Endodermal cell (in vitro differentiated cells): ENCODE measurements at regions not wholly inside any gene's neighbourhood (a gene's known extent, or its start where the extent isn't known, plus 50 kb on each side); places are given as distances from the start of the nearest gene placed in this dataset.
A peak's percentile ranks its signal among the peaks of the same experiment; 100 is the strongest.

Source experiments
- DNase-seq: peaks from one replicate; pipeline ENCODE4 v3.0.0-alpha.2; 2017
- H3K27ac ChIP-seq: 2 replicates; pipeline ENCODE4 v1.5.1; 2013; ENCODE audit warnings: mild to moderate bottlenecking, low read depth, low read length, moderate library complexity
- H3K27me3 ChIP-seq: 2 replicates; pipeline ENCODE4 v1.6.1; 2013; ENCODE audit warnings: mild to moderate bottlenecking, low read length, moderate library complexity; ENCODE audit not compliant: insufficient read depth, control insufficient read depth, poor library complexity, severe bottlenecking
- H3K36me3 ChIP-seq: 2 replicates; pipeline ENCODE4 v1.7.0; 2013; ENCODE audit warnings: mild to moderate bottlenecking, low read length, moderate library complexity; ENCODE audit not compliant: control insufficient read depth, insufficient read depth
- H3K4me1 ChIP-seq: one replicate; pipeline ENCODE4 v1.7.0; 2013; ENCODE audit warnings: low read length; ENCODE audit not compliant: control insufficient read depth, insufficient read depth
- H3K4me3 ChIP-seq: 2 replicates; pipeline ENCODE4 v1.5.1; 2013; ENCODE audit warnings: mild to moderate bottlenecking, low read length, moderate library complexity
- H3K9ac ChIP-seq: 2 replicates; pipeline ENCODE4 v1.6.1; 2013; ENCODE audit warnings: mild to moderate bottlenecking, low read length, moderate library complexity; ENCODE audit not compliant: poor library complexity, severe bottlenecking; ENCODE audit errors: extremely low read depth
- H3K9me3 ChIP-seq: 2 replicates; pipeline ENCODE4 v1.6.1; 2013; ENCODE audit warnings: mild to moderate bottlenecking, low read length, moderate library complexity; ENCODE audit not compliant: control insufficient read depth
- H3K27ac Mint-ChIP-seq: 2 replicates; pipeline ENCODE4 v1.8.0; 2020; ENCODE audit warnings: mixed read lengths
- H3K27me3 Mint-ChIP-seq: 2 replicates; pipeline ENCODE4 v1.8.0; 2021; ENCODE audit warnings: mild to moderate bottlenecking, mixed read lengths; ENCODE audit not compliant: insufficient read depth
- H3K36me3 Mint-ChIP-seq: 2 replicates; pipeline ENCODE4 v1.8.0; 2020; ENCODE audit warnings: low read depth, mixed read lengths
- H3K4me1 Mint-ChIP-seq: 2 replicates; pipeline ENCODE4 v1.8.0; 2020; ENCODE audit warnings: mixed read lengths
- H3K4me3 Mint-ChIP-seq: 2 replicates; pipeline ENCODE4 v1.8.0; 2020; ENCODE audit warnings: mild to moderate bottlenecking, moderate library complexity, mixed read lengths
- H3K9me3 Mint-ChIP-seq: 2 replicates; pipeline ENCODE4 v1.8.0; 2020; ENCODE audit warnings: mild to moderate bottlenecking, mixed read lengths
- WGBS, 2 experiments: methylation state at CpG; one replicate each; pipeline versions ENCODE4 v1.1.5 to v1.1.7; 2013; ENCODE audit warnings: missing lambda C conversion rate in 2 of 2, mixed read lengths in 1 of 2; ENCODE audit not compliant: insufficient coverage in 1 of 2, insufficient read length in 1 of 2; 5-methylcytosine and 5-hydroxymethylcytosine counted together
- TF ChIP-seq, protein P1 (sequence below): fragments of 200-600 bp; sonication (generic); conservative IDR thresholded peaks from 2 replicates; pipeline ENCODE4 v1.5.0; 2021; ENCODE audit warnings: antibody characterized with exemption, mild to moderate bottlenecking

DNA sequence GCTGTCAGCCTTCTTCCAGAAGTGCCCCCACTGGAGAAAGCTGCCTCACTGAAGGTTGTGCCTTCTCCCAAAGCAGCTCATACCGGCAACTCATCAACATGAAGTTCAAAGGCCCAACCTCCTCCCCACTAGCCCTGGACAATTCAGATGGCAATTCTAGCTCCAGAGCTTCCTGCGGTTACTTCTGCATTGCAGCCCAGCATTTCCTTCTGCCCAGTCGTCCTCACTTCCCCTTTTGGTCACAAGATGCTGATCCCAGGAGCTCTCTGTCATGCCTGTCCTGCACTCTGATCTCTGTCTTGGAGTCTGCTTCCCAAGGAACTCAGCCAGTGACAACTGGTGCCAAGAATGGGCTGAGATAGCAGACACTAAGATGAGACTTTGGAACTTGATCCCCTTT lies 178.2 kb upstream of the SOX9 start:
- peaks cover 17% of the 10 kb centered on the region for H3K9me3 Mint-ChIP-seq

DNA sequence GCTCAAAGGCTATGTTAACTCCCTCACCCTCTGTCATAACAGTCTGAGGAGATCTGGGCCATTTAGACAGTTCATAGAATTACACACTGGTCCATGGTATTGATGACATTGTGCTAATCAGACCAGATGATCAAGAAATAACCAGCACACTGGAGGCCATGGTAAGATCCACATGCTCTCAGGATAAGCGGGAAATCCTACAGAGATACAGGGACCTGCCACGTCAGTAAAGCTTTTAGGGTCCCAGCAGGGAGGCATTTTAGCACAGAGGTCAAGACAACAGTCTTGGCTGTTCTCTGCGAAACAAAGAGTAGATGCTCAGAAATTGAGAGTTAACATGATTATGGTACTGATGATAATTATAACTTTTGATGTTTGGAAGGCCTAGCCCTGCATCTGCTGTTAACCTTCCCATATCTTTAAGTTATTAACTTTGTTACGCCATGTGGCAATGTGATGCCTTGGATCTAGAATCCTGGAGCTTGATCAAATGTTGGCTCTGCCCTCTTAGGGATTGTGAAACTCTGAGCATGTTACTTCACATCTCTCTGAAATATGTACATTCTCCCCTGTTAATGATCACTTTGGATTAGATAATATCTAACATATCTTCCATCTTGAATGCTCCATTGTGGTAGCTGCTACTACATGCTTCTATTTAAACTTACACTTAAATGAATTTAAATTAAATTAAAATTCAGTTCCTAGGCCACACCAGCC lies 172.0 kb upstream of the SOX9 start:
- Mint-ChIP-seq H3K4me3 (no peak overlapping the region), H3K36me3 (no peaks in the 10 kb centered on the region), H3K9me3 (peaks cover 17% of the 10 kb centered on the region), H3K27ac (no peak overlapping the region), H3K27me3 (no peaks in the 10 kb centered on the region), H3K4me1 (no peaks in the 10 kb centered on the region)
- no peaks in the 10 kb centered on the region for H3K36me3 ChIP-seq
- no peak for DNase-seq
- no peaks in the 10 kb centered on the region for H3K4me1 ChIP-seq
- no peaks in the 10 kb centered on the region for H3K27me3 ChIP-seq
- H3K4me3 ChIP-seq, result no peak overlapping the region
- WGBS, 2 experiments, result 85 to 98% methylated on average over 4 of the region's 4 CpGs
- TF ChIP-seq, protein P1, sequence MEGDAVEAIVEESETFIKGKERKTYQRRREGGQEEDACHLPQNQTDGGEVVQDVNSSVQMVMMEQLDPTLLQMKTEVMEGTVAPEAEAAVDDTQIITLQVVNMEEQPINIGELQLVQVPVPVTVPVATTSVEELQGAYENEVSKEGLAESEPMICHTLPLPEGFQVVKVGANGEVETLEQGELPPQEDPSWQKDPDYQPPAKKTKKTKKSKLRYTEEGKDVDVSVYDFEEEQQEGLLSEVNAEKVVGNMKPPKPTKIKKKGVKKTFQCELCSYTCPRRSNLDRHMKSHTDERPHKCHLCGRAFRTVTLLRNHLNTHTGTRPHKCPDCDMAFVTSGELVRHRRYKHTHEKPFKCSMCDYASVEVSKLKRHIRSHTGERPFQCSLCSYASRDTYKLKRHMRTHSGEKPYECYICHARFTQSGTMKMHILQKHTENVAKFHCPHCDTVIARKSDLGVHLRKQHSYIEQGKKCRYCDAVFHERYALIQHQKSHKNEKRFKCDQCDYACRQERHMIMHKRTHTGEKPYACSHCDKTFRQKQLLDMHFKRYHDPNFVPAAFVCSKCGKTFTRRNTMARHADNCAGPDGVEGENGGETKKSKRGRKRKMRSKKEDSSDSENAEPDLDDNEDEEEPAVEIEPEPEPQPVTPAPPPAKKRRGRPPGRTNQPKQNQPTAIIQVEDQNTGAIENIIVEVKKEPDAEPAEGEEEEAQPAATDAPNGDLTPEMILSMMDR, result no peak
- no peak overlapping the region for H3K27ac ChIP-seq
- no peak overlapping the region for H3K9ac ChIP-seq
- no peaks in the 10 kb centered on the region for H3K9me3 ChIP-seq

More for the DNA sequence above, 178.2 kb upstream of the SOX9 start:
- Histone ChIP-seq H3K27ac (no peak overlapping the region), H3K9me3 (no peaks in the 10 kb centered on the region), H3K9ac (no peak overlapping the region), H3K36me3 (no peaks in the 10 kb centered on the region), H3K4me1 (no peaks in the 10 kb centered on the region), H3K27me3 (no peaks in the 10 kb centered on the region), H3K4me3 (no peak overlapping the region)
- TF ChIP-seq, protein P1, result no peak
- peaks cover 3% of the 10 kb centered on the region for H3K27me3 Mint-ChIP-seq
- H3K27ac Mint-ChIP-seq, result no peak overlapping the region
- H3K4me1 Mint-ChIP-seq, result no peaks in the 10 kb centered on the region
- WGBS, 2 experiments, result 75 to 78% methylated on average over 3 of the region's 3 CpGs
- H3K4me3 Mint-ChIP-seq, result no peak overlapping the region
- H3K36me3 Mint-ChIP-seq, result no peaks in the 10 kb centered on the region
- DNase-seq, result no peak

DNA sequence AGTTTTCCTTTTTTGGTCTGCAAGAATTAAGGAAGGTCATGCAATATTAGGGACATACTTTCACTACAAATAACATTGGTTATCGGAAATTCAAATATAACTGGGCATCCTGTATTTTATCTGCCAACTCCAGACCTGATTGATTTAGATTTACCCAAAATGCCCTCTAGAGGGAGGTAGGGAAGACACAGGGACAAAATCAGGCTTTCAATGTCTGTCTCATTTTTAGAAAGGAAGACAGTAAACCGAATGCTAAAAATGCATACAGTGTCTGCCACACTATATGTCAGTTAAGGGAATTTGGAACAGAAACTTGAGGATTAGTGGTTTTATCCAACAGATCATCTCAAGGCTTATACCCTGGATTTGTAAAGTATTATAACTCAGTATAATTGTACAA lies 161.7 kb upstream of the SOX9 start:
- H3K9ac ChIP-seq, result no peak overlapping the region
- H3K27me3 Mint-ChIP-seq, result peaks cover 13% of the 10 kb centered on the region
- H3K4me1 ChIP-seq, result no peaks in the 10 kb centered on the region
- no peak overlapping the region for H3K27ac Mint-ChIP-seq
- no peaks in the 10 kb centered on the region for H3K36me3 ChIP-seq
- 86% methylated on average over 2 of the region's 2 CpGs; no CpG with 5 or more reads in 1 of the 2 experiments for WGBS, 2 experiments
- H3K9me3 ChIP-seq, result no peaks in the 10 kb centered on the region
- no peak overlapping the region for H3K27ac ChIP-seq
- H3K4me3 ChIP-seq, result no peak overlapping the region
- H3K4me1 Mint-ChIP-seq, result no peaks in the 10 kb centered on the region
- peaks cover 6% of the 10 kb centered on the region for H3K27me3 ChIP-seq
- TF ChIP-seq, protein P1, result peak; percentile 77
- no peak for DNase-seq
- no peaks in the 10 kb centered on the region for H3K36me3 Mint-ChIP-seq
- H3K9me3 Mint-ChIP-seq, result peaks cover 6% of the 10 kb centered on the region
- H3K4me3 Mint-ChIP-seq, result no peak overlapping the region
